GM21737 (cell line): ENCODE measurements at regions not wholly inside any gene's neighbourhood (a gene's known extent, or its start where the extent isn't known, plus 50 kb on each side); places are given as distances from the start of the nearest gene placed in this dataset.
"Not testable (repeated sequence)": the region's sequence is repeated elsewhere in the genome, so short reads cannot be mapped to it uniquely, and the experiment has no call there.

Experiments used
- ATAC-seq: cut with Tn5 transposase; IDR thresholded peaks from one replicate; pipeline ENCODE4 v1.9.1; 2021; ENCODE audit warnings: mild to moderate bottlenecking, moderate library complexity; ENCODE audit not compliant: unreplicated experiment

DNA sequence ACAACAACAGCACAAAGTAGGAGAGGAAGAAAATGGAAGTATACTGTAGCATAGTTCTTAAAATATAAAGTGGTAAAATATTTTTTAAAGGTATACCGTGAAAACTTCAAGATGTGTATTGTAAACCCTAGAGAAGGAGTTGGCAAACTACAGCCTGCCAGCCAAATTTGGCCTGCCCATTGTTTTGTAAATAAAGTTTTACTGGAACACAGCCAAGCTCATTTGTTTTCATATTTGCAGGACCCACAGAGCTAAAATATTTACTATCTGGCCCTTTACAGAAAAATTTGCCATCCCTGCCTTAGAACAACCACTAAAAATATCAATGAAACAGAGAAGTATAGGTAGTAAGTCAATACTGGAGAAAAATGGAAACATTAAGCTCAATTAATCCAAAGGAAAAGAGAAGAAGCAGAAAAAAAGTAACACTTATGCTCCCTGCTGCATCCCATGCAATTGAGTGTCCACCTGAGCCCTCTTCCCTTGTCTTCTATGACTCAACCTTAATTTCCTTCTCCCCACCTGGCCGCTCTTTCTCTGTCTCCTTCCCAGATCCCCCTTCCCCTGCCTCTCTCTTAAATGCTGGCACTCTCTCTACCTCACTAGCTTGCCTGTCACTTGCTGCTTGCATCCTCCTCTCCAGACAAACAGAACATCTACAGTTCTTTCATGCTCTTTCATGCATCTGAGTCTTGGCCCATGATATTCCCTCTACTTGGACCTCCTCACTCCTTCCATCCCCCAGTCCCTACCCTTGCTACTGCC is 50.6 kb upstream of the FER start:
- no peak for ATAC-seq

DNA sequence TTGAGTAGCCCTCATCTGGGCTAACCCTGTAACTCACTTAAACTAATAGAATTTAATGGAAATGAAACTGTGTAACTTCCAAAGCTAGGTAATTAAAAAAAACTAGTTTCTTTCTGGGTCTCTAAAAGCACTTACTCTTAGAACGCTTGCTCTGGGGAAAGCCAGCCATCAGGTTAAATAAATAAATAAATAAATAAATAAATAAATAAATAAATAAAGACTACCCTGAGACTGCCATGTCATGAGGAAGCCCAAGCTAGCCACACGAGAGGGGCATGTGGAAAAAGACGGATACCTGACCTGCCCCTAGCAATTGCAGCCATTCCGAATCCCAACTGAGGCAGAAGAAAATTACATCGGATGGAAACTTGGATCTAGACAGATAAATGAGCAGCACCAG is 51.3 kb upstream of the FER start:
- no peak for ATAC-seq

- ATAC-seq = no peak
These were observed 59.2 kb upstream of the FER start for GRCh38 chr5:108688485-108688884.

DNA sequence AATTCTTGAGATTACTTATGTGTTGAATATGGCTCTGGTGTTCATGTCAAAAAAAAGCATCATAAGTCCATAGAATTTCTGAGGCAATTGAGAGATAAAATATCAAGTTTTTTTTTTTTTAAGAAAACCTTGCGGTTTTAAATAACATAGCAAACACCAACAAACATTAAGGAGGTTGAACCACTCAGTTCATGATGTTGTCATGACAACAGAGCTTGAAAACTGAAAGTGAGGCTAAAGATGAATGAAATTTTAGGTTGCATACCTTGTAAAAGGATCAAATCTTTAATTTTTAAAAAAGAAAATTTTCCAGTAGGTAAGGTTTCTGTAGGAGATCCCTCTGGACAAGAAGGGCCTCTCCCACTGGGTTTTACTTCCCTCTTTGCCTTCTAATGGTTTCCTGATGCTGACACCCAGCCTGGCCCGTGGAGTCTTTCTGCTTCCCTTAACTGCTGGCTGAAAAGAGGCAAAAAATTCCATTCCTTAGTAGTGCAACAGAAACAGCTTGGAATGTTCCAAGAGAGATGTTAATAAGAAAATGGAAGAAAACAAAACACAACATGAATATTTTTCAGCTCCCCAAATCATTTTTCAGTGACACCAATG is 60.0 kb upstream of the FER start:
- ATAC-seq = no peak

DNA sequence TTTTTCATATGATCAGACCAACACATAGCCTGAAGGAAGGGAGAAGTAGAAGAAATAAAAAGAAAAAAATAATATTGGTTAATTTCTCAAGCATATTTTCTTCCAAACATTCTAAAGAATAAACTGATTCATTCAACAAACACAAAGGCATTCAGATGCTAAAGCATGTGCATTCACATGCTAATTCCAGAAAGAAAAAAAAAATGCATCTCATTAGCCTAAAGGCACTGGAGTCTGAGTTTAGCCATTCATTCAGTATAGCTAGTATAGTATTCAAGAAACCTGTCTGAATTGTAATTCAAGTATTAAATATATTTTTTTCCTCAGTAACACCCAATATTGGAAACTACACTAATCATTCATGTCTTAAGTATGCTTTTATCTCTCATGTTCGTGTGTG is 61.0 kb upstream of the FER start:
- ATAC-seq = no peak

DNA sequence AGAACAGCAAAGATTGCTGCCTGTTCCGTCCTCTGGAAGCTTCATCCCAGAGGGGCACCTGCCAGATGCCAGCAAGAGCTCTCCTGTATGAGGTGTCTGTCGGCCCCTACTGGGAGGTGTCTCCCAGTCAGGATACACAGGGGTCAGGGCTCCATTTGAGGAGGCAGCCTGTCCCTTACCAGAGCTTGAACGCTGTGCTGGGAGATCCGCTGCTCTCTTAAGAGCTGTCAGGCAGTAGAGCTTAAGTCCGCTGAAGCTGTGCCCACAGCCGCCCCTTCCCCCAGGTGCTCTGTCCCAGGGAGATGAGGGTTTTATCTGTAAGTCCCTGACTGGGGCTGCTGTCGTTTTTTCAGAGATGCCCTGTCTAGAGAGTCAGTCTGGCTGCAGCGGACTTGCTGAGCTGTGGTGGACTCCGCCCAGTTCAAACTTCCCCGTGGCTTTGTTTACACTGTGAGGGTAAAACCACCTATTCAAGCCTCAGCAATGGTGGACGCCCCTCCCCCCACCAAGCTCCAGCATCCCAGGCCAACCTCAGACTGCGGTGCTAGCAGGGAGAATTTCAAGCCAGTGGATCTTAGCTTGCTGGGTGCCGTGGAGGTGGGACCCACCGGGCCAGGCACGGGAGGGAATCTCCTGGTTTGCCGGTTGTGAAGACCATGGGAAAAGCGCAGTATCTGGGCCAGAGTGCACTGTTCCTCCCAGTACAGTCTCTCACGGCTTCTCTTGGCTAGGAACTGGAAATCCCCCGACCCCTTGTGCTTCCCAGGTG is 62.1 kb upstream of the FER start:
- ATAC-seq = not testable (repeated sequence)

DNA sequence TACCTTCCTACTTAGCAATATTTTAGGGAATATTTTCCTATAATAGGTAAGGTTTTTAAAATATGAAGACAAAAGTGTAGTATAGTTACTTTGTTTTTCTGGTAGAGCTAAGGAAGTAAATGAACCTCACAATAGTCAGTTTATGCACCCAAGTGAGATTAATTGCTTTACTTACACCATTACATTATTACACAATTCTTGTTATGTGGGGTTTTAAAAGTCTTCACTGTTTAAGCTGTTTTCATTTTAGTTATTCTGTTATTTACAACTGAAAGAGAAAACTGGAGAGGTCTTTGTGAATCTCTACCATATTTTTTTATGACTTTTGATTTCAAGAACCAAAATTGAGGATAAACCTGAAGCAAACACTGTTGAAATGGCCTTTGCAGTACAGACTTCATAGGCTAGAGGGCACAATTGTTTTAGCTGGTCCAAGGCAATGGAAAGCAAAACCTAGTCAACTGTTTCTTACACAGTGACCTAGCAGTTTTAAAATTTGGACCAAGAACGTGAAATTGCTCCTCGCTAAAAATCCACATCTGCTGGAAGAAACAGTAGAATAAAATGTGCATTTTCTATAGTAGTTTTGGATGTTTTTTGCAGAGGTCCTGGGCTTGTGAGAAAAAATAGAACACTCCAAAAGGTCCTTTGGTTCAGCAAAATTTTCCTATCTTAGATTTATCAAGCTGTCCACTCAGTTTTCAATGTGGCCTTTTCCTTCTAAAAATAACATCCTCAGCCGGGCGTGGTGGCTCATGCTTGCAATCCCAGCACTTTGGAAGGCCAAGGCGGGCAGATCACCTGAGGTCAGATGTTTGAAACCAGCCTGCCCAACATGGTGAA is 66.4 kb upstream of the FER start:
- peak; percentile 95 for ATAC-seq

GRCh38 chr5:108678091-108678490 is 69.6 kb upstream of the FER start:
- ATAC-seq = no peak

GRCh38 chr5:108675736-108676135 is 72.0 kb upstream of the FER start:
- ATAC-seq = no peak

- ATAC-seq = no peak
These were observed 75.1 kb upstream of the FER start for GRCh38 chr5:108672639-108673038.

DNA sequence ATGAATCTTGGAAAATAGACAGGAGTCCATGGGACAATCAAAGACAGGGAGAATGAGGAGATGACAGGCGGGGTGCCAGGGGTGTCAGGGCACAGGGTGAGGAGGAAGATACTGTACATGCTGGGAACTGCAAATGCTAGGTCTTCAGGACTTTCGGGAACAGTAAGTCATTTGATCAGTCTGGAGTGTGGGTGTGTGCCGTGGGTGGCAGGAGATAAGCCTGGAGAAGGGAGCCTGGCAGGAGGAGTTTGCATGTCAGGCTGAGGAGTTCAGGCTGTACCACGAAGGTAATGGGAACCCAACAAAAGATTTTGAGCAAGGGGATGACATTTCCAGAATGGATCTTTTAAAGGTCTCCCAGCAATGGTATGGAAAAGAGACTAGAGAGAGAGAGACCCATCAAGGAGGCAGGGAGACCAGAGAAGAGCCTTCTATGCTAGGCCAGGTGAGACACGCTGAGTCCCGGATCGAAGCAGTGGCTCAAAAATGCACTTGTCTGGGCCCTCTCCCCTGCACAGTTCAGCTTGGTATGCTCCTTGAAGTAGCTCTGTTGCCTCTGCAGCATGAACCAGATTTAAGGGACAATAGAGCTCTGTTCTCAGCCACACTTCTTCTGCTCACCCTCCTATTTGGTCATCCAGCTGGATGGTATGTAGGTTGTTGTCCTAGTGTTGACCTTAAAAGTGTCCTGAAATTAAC is 77.0 kb upstream of the FER start:
- no peak for ATAC-seq

- no peak for ATAC-seq
These were observed 78.2 kb upstream of the FER start for GRCh38 chr5:108669462-108669861.

- no peak for ATAC-seq
These were observed 86.0 kb upstream of the FER start for GRCh38 chr5:108661590-108662219.

DNA sequence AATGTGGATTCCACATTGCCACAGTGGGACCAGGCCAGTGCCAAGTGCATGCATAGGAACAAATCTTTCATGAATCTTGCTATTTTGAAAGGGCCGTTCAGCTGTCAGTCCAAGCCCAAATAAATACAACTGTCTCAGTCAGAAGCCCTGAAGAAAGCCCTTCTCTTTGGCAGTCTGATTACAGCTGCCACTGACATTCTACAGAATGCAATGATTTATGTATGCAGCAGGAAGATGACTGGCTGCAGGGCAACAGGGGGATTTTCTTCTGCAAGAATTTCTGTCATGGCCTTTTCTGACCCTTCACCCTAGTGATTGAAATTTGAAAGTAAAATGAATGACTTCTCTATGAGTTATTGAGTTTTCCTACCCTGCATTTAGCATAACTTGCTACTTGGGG is 86.7 kb upstream of the FER start:
- no peak for ATAC-seq

- ATAC-seq = no peak
These were observed 87.4 kb upstream of the FER start for GRCh38 chr5:108660291-108660690.

- ATAC-seq = no peak
These were observed 88.2 kb upstream of the FER start for GRCh38 chr5:108659531-108659930.

DNA sequence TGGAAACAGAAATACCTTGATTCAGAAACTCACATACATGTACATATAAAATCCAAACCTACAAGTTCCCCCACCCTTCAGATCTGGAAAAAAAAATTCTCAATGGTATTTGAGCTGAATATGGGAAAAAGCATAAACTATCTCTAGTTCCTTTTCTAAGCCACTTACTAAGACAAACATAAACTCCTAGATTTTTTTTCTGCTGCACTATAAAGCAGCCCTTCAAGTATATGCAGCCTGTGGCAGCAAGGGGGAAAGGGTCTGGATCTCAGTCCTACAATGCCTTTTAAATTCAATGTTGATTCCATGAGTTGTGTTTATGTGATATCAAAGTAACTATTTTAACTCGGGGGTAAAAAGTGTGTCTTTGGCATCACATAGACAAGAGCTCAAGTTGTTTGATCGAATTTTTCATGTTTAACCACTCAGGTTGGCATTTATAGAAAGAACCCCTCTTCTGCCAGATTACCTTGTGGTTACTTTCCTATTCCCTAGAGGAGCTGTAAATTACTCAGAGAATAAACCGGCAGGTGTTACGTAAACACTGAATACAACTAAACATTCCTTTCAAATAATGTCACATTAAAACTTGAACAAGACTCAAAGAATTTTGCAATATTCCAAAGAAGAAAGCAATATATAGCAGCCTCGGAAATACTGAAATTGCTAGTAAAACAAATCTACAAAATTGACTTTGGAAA is 91.8 kb upstream of the FER start:
- ATAC-seq = no peak

DNA sequence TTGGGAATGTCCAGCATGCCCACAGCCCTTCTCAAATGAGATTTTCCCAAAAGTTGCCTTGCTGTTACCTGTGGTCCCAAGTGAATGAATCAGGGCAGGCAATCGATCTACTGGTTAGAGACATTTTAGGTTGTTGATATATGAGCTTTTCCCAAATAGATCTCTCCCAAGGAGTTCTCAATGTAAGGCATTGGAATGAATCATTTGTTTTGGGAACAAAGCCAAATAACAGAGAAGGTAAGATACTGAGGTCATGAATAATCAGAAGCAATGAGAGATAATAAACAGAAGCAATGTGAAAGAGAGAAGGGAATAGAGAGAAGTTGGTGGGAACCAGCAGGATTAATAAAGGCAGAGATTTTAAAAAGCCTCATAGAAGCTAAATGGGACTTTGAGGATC is 93.6 kb upstream of the FER start:
- ATAC-seq = no peak

DNA sequence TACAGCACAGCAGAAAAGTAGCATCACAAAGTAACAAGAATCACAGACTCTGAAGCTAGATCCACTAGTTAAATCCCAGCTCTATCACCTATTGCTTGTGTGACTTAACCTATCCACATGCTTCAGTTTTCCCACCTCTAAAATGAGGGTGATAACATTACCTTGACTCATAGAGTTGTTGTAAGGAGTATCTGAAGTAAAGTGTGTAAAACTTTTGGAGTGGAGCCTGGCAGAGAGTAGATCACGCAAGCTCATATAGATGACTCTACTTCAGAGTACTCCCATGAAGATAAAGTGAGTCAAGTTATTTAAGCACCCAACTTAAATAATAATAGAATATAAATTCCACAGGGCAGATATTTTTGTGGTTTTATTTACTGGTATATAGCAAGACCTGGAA is 94.5 kb upstream of the FER start:
- ATAC-seq = no peak

DNA sequence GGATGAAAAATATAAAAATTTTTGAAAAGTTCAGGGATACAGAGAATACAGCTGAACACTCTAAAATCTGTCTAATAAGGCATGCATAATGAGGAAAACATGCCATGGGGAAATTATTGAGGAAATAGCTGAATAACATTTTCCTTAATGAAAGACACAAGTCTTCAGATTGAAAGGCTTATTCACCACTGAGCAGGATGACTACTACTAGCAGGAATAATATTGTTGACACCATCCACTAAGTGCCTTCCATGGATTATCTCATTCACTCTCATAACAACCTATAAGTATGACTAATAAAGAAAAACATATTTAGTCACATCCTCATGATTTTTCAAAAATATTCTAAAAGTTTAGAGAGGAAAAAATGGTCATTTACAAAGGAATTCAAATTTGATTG is 96.7 kb upstream of the FER start:
- no peak for ATAC-seq
